SK-N-SH (cell line): ENCODE measurements at regions not wholly inside any gene's neighbourhood (a gene's known extent, or its start where the extent isn't known, plus 50 kb on each side); places are given as distances from the start of the nearest gene placed in this dataset.

ENCODE experiments used
- CTCF ChIA-PET: fragments of 300-600, 350-600 bp; formaldehyde crosslinking; extraction: SDS; loops from one replicate; lab custom pipeline; 2021; lab: Yijun Ruan, JAX
- POLR2A ChIA-PET: fragments of 350-600 bp; sonication (Branson Sonifier 250); formaldehyde crosslinking; extraction: SDS; loops from one replicate; lab custom pipeline; 2020; ENCODE audit warnings: antibody characterized with exemption, inconsistent platforms; lab: Yijun Ruan, JAX
- DNase-seq: peaks from one replicate; pipeline ENCODE4 v3.0.0; 2012
- H2AFZ ChIP-seq: fragments of 200-600 bp; sonication (generic); 2 replicates; pipeline ENCODE4 v1.8.1; 2016; ENCODE audit warnings: antibody characterized with exemption, mild to moderate bottlenecking, low read depth
- H3F3A ChIP-seq: fragments of 200-600 bp; sonication (generic); replicated peaks from 2 replicates; pipeline ENCODE3; 2016; ENCODE audit warnings: antibody characterized with exemption, mild to moderate bottlenecking; ENCODE audit not compliant: insufficient read depth
- H3K27ac ChIP-seq, 2 experiments: fragments of 200-500 bp in 1 of 2; fragments of 200-600 bp in 1 of 2; sonication (Bioruptor generic) in 1 of 2; sonication (generic), shearing (Covaris generic) in 1 of 2; 2 replicates each; pipeline versions ENCODE4 v1.5.1 to v1.6.1; 2014 to 2016; ENCODE audit warnings: low read depth in 2 of 2, inconsistent platforms in 1 of 2, low read length in 1 of 2, mild to moderate bottlenecking in 1 of 2, mixed read lengths in 1 of 2
- H3K27me3 ChIP-seq: fragments of 200-600 bp; sonication (generic), shearing (Covaris generic); 2 replicates; pipeline ENCODE4 v1.6.1; 2016; ENCODE audit warnings: mixed run types; ENCODE audit not compliant: insufficient read depth
- H3K36me3 ChIP-seq, 2 experiments: fragments of 200-500 bp in 1 of 2; fragments of 200-600 bp in 1 of 2; sonication (Bioruptor generic) in 1 of 2; sonication (generic) in 1 of 2; replicated peaks in 1 of 2; 2 replicates each; pipeline versions ENCODE3 to v1.5.1; 2014 to 2016; ENCODE audit warnings: low read length in 1 of 2, mild to moderate bottlenecking in 1 of 2; ENCODE audit not compliant: insufficient read depth in 2 of 2, control insufficient read depth in 1 of 2
- H3K4me1 ChIP-seq, 2 experiments: fragments of 200-500 bp in 1 of 2; fragments of 200-600 bp in 1 of 2; sonication (Bioruptor generic) in 1 of 2; sonication (generic), shearing (Covaris generic) in 1 of 2; 2 replicates each; pipeline versions ENCODE4 v1.5.1 to v1.6.1; 2014 to 2016; ENCODE audit warnings: low read depth in 1 of 2, low read length in 1 of 2, mixed run types in 1 of 2; ENCODE audit not compliant: insufficient read depth in 2 of 2, control insufficient read depth in 1 of 2
- H3K4me2 ChIP-seq: fragments of 200-600 bp; sonication (generic), shearing (Covaris generic); 2 replicates; pipeline ENCODE4 v1.6.1; 2017; ENCODE audit warnings: mixed run types
- H3K4me3 ChIP-seq, 2 experiments: fragments of 200-500 bp in 1 of 2; fragments of 200-600 bp in 1 of 2; sonication (Bioruptor generic) in 1 of 2; sonication (generic), shearing (Covaris generic) in 1 of 2; 2 replicates each; pipeline versions ENCODE4 v1.5.1 to v1.8.1; 2014 to 2016; ENCODE audit warnings: low read depth in 2 of 2, inconsistent platforms in 1 of 2, low read length in 1 of 2, mild to moderate bottlenecking in 1 of 2, mixed read lengths in 1 of 2, moderate library complexity in 1 of 2
- H3K79me2 ChIP-seq: fragments of 200-600 bp; sonication (generic); 2 replicates; pipeline ENCODE4 v1.8.1; 2017; ENCODE audit warnings: mild to moderate bottlenecking; ENCODE audit not compliant: insufficient read depth
- H3K9ac ChIP-seq: fragments of 200-600 bp; sonication (generic); 2 replicates; pipeline ENCODE4 v1.6.1; 2017; ENCODE audit warnings: mixed run types
- H3K9me2 ChIP-seq: fragments of 200-600 bp; sonication (generic); 2 replicates; pipeline ENCODE4 v1.6.1; 2017; ENCODE audit warnings: mixed run types
- H3K9me3 ChIP-seq: fragments of 200-600 bp; sonication (generic); 2 replicates; pipeline ENCODE4 v1.6.1; 2017; ENCODE audit warnings: mixed run types, mild to moderate bottlenecking, moderate library complexity
- H4K20me1 ChIP-seq: fragments of 200-600 bp; sonication (generic); 2 replicates; pipeline ENCODE4 v1.6.1; 2017; ENCODE audit warnings: mild to moderate bottlenecking, mixed run types; ENCODE audit not compliant: insufficient read depth
- CTCF ChIP-seq: fragments of 200-600 bp; sonication (generic); IDR thresholded peaks from 2 replicates; pipeline ENCODE4 v1.6.1; 2017; ENCODE audit warnings: antibody characterized with exemption, mild to moderate bottlenecking, moderate library complexity
- ELF1 ChIP-seq: IDR thresholded peaks from 2 replicates; pipeline ENCODE4 v1.4.0; 2012
- FOSL2 ChIP-seq: IDR thresholded peaks from 2 replicates; pipeline ENCODE4 v1.4.0; 2012; ENCODE audit warnings: low read depth, mild to moderate bottlenecking, moderate library complexity, borderline replicate concordance
- FOXJ3 ChIP-seq: sonication (generic); formaldehyde crosslinking; IDR thresholded peaks from 2 replicates; pipeline ENCODE4 v1.5.1; 2020; ENCODE audit warnings: mild to moderate bottlenecking, missing genetic modification reagents
- FOXM1 ChIP-seq: IDR thresholded peaks from 2 replicates; pipeline ENCODE4 v1.4.0; 2012; ENCODE audit warnings: low read depth, mild to moderate bottlenecking
- IRF3 ChIP-seq: fragments of 150-350 bp; IDR thresholded peaks from 2 replicates; pipeline ENCODE4 v1.6.1; 2016; ENCODE audit warnings: mild to moderate bottlenecking, low read depth, low read length
- JUND ChIP-seq: IDR thresholded peaks from 2 replicates; pipeline ENCODE4 v1.4.0; 2012
- MEF2A ChIP-seq: IDR thresholded peaks from 2 replicates; pipeline ENCODE4 v1.4.0; 2012; ENCODE audit warnings: low read depth, borderline replicate concordance
- NFIC ChIP-seq: IDR thresholded peaks from 2 replicates; pipeline ENCODE4 v1.4.0; 2012; ENCODE audit warnings: borderline replicate concordance
- RAD21 ChIP-seq: IDR thresholded peaks from 2 replicates; pipeline ENCODE4 v1.6.1; 2012; ENCODE audit warnings: mild to moderate bottlenecking, low read length
- RCOR1 ChIP-seq: fragments of 150-350 bp; IDR thresholded peaks from 2 replicates; pipeline ENCODE4 v1.6.1; 2017; ENCODE audit warnings: antibody characterized with exemption, low read length
- RFX5 ChIP-seq: IDR thresholded peaks from 2 replicates; pipeline ENCODE4 v1.6.1; 2012; ENCODE audit warnings: mild to moderate bottlenecking, improper control_type of control experiment, low read length
- RXRA ChIP-seq: IDR thresholded peaks from 2 replicates; pipeline ENCODE4 v1.4.0; 2012; ENCODE audit warnings: low read depth, mild to moderate bottlenecking, borderline replicate concordance
- TAF1 ChIP-seq: IDR thresholded peaks from 2 replicates; pipeline ENCODE4 v1.6.1; 2012; ENCODE audit warnings: low read depth, mild to moderate bottlenecking, low read length, moderate library complexity, borderline replicate concordance
- TCF12 ChIP-seq: IDR thresholded peaks from 2 replicates; pipeline ENCODE4 v1.4.0; 2012
- ZBTB33 ChIP-seq: IDR thresholded peaks from 2 replicates; pipeline ENCODE4 v1.4.0; 2012; ENCODE audit warnings: low read depth, borderline replicate concordance
- WGBS: methylation state at CpG from one replicate; pipeline ENCODE4 v1.1.6; 2017; ENCODE audit warnings: low lambda C conversion rate; 5-methylcytosine and 5-hydroxymethylcytosine counted together
- TF ChIP-seq, protein P1 (sequence below): IDR thresholded peaks from 2 replicates; pipeline ENCODE4; 2012
- TF ChIP-seq, protein P2 (sequence below): IDR thresholded peaks from 2 replicates; pipeline ENCODE4 v1.4.0; 2012; ENCODE audit warnings: low read depth
- TF ChIP-seq, protein P3 (sequence below): fragments of 150-350 bp; IDR thresholded peaks from 2 replicates; pipeline ENCODE4 v1.6.1; 2017; ENCODE audit warnings: antibody characterized with exemption, low read length, low read depth, borderline replicate concordance
- TF ChIP-seq, protein P4 (sequence below): IDR thresholded peaks from 2 replicates; pipeline ENCODE4 v1.4.0; 2012; ENCODE audit warnings: low read depth, borderline replicate concordance

DNA sequence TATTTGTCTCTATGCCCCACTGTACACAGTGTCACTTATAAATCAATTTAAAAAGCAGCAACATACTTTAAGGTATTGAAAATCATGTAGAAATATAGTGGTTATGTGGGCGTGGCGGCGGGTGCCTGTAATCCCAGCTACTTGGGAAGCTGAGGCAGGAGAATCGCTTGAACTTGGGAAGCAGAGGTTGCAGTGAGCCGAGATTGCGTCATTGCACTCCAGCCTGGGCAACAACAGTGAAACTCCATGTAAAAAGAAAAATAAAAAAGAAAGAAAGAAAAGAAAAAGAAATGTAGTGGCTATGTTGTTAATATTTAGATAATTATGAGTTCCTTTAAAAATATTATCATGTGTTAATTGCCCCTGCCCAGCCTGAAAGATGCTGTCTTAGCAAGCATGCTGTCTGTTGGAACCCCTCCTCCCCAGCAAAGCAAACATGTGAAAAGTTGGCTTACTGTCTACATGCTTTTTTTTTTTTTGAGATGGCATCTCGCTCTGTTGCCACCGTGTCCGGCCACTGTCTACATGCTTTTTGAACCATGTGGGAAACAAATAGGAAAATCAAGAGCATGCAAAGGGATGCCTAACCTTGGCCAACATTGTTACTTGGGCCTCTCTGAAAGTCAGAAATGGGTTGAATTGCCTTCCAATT lies 151.4 kb upstream of the TSHZ2 start:
- CTCF ChIA-PET, result no interaction called here

More for the DNA sequence above, 151.4 kb upstream of the TSHZ2 start:
- no peaks in the 10 kb centered on the region for H4K20me1 ChIP-seq
- H2AFZ ChIP-seq, result no peak overlapping the region
- no peak for DNase-seq
- no peaks in the 10 kb centered on the region for H3K36me3 ChIP-seq
- H3K4me1 ChIP-seq, result no peaks in the 10 kb centered on the region
- no peak overlapping the region for H3K9ac ChIP-seq
- H3K9me2 ChIP-seq, result no peaks in the 10 kb centered on the region
- TF ChIP-seq RAD21, result no peak
- TF ChIP-seq, protein P1, sequence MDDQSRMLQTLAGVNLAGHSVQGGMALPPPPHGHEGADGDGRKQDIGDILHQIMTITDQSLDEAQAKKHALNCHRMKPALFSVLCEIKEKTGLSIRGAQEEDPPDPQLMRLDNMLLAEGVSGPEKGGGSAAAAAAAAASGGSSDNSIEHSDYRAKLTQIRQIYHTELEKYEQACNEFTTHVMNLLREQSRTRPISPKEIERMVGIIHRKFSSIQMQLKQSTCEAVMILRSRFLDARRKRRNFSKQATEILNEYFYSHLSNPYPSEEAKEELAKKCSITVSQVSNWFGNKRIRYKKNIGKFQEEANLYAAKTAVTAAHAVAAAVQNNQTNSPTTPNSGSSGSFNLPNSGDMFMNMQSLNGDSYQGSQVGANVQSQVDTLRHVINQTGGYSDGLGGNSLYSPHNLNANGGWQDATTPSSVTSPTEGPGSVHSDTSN, result no peak
- TF ChIP-seq RCOR1, result no peak
- TF ChIP-seq IRF3, result no peak
- TF ChIP-seq MEF2A, result no peak
- TF ChIP-seq FOXM1, result no peak
- TF ChIP-seq, protein P2, sequence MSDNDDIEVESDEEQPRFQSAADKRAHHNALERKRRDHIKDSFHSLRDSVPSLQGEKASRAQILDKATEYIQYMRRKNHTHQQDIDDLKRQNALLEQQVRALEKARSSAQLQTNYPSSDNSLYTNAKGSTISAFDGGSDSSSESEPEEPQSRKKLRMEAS, result no peak
- TF ChIP-seq RFX5, result no peak
- no peak for TF ChIP-seq TCF12
- TF ChIP-seq, protein P3, sequence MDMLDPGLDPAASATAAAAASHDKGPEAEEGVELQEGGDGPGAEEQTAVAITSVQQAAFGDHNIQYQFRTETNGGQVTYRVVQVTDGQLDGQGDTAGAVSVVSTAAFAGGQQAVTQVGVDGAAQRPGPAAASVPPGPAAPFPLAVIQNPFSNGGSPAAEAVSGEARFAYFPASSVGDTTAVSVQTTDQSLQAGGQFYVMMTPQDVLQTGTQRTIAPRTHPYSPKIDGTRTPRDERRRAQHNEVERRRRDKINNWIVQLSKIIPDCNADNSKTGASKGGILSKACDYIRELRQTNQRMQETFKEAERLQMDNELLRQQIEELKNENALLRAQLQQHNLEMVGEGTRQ, result no peak
- TF ChIP-seq NFIC, result no peak
- TF ChIP-seq FOSL2, result no peak
- no peak for TF ChIP-seq ZBTB33
- no peak for TF ChIP-seq JUND
- no peak for TF ChIP-seq RXRA
- TF ChIP-seq CTCF, result no peak
- no peak for TF ChIP-seq ELF1
- TF ChIP-seq TAF1, result no peak
- TF ChIP-seq FOXJ3, result no peak
- TF ChIP-seq, protein P4, sequence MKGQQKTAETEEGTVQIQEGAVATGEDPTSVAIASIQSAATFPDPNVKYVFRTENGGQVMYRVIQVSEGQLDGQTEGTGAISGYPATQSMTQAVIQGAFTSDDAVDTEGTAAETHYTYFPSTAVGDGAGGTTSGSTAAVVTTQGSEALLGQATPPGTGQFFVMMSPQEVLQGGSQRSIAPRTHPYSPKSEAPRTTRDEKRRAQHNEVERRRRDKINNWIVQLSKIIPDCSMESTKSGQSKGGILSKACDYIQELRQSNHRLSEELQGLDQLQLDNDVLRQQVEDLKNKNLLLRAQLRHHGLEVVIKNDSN, result no peak
- no peaks in the 10 kb centered on the region for H3K27me3 ChIP-seq
- H3F3A ChIP-seq, result no peaks in the 10 kb centered on the region
- H3K27ac ChIP-seq, result no peak overlapping the region
- POLR2A ChIA-PET, result no interaction called here
- H3K4me3 ChIP-seq, result no peak overlapping the region
- 53% methylated on average over 9 of the region's 9 CpGs for WGBS
- H3K79me2 ChIP-seq, result no peaks in the 10 kb centered on the region
- H3K4me2 ChIP-seq, result no peak overlapping the region
- H3K9me3 ChIP-seq, result no peaks in the 10 kb centered on the region
